Stimulated activated CD8-positive, alpha-beta memory T cell treated with anti-CD3 and anti-CD28 coated beads, Interleukin-15, amount 100 ng/mL, for 4 hours (primary cell): ENCODE measurements at regions not wholly inside any gene's neighbourhood (a gene's known extent, or its start where the extent isn't known, plus 50 kb on each side); places are given as distances from the start of the nearest gene placed in this dataset.

ENCODE experiments used
- DNase-seq, 2 donors: peaks; one replicate each; pipeline ENCODE4 v3.0.0-alpha.2; 2020; ENCODE audit warnings: low read depth in 2 of 2

DNA sequence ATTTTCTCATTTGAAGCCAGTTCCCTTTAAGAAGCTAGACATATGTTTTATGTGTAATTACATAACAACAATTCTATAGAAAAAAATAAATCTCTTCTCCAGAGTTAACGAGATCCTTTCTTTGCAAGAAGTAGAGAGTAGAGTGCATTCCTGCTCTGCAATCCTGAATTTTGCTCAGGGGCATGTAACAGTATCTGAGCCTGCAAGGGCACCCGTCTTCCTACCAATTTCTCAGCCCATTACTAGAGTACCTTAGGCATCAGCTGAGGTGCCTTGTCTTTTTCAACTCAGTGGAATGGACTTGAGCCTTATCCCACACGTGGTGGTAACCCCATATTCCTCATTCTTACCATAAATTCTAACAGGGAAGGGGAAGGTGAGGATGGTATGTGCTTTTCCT lies 205.9 kb downstream of the IKZF2 start:
- DNase-seq = no peak

DNA sequence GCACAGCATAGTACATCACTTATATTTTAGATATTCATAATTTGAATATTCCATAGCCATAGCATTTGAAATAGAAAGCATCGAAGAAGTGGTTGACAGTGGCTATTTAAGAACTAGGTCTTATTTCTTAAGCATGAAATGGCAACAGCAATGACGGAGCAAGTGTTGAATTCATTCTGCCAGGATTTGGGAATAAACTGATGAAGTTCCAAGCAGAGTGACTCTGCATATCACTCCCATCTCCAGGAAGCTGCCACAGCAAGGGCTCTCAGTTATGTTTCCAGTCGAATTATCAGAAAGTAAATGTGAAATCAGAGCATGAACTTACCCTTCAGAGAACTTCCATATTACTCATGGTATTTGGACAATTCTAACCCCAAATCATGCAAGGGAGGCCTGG lies 208.1 kb downstream of the IKZF2 start:
- no peak for DNase-seq

DNA sequence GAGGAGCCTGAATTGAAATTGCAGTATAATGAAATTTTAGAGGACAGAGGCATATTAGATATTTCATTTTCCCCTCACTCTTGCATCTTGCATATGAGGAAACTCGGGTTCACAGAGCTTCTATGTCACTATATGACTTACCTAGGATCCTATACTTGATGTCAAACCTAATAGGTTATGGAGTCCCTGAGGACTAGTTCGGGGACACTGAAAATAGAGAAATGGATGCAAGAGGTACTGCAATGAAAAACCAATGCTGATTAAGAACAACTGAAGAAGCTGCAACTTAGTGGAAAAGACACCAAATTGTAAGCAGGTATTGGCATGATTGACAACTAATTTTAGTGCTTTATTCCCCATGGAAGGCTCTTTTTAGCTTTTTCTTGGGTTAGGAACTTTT lies 210.1 kb downstream of the IKZF2 start:
- no peak for DNase-seq

DNA sequence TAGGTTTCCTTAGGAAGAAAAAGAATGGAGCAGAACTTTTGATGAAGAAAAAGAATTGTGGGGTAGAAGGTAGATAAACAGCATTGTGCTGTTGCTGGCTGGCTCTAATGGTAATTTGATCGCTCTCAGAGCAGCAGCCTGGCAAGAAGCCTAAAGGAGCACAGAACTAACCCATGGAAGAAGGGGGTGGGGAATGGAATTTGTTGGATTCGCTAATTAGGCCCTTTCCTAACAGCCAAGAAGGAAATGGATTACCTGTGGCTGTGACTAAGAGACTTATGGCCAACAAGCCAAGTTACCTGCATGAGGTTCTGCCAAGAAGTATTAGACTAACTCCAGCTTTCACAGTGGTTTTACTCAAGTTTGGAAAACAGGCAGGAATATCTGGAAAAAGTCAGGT lies 210.6 kb downstream of the IKZF2 start:
- DNase-seq = no peak

DNA sequence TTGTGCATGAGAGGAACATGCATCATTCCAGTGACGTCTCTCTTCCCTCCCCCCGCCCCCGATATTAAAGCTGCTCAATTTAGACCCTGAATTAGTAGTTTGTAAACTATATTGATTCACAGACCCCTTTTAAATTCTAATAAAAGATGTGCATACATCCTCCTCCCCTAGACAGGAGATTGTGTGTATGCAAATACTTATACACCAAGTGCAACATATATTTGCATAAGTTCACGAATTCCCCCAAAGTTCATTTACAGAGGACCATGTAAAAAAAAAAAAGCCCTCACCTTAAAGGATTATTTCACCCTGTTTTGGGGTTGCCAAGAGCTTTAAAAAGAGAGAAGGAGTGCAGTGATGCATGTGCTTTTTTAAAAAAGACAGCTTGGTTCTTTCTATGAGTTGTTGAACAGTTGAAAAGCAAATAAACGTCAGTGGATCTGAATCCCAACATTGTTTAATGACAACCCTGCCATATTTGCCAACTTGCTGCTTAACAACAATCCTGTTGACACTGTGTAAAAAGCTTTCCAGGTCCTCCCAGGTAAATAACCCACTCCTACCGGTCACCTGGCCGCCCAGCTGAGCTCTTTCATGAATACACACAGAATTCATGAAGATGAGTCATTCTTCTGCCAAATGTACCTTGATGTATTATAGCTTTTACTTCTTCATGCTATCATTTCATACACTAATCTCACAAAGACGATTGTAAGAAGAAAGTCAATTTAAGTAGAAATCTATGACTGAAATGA lies 211.5 kb downstream of the IKZF2 start:
- no peak for DNase-seq

DNA sequence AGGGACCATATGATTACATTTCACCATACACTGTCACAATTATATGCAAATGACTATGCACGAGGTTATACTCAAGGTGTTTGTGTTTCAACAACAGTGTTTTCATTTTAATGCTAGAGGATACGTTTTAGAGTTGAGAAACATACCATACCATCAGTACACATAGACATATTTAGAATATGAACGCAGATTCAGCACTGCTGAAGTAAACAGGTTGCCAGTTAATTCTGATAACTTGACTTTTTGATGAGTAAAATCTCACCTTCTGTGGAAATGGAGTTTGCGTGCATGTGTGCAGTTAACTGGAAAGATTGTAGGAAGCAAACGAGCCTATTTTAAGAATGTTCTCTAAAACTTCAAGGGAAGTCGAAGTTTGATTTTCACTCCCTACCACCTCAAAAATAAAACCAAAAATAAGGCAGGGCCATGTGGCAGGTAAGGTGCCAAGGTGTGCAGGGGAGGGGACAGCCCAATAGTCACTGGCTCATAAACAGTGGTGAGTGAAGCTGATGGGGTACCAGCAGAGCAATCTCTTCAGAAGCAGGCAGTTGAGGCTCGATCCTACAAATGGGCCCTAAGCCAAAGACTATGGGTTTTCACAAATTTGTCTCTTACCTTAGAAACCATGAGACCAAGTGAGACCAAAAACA lies 213.1 kb downstream of the IKZF2 start:
- DNase-seq = no peak

DNA sequence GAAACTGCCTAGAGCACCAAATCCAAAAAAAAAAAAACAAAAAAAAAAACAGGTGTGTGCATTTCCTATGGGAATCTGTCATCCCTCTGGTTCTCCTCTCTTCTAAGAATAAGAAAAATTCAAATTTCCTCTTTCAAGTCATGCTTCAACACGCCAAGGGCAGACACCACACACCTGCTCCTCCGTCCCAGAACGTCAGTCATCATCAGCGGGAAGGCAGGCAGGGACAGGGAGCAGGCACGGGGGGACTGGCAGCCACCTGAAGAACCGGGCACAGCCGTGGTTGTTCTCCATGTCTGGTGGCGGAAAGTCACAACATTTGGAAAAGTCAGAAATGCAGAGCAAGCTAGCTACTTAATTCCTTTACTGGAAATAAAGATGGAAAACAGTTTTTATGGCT lies 214.8 kb downstream of the IKZF2 start:
- DNase-seq = no peak

DNA sequence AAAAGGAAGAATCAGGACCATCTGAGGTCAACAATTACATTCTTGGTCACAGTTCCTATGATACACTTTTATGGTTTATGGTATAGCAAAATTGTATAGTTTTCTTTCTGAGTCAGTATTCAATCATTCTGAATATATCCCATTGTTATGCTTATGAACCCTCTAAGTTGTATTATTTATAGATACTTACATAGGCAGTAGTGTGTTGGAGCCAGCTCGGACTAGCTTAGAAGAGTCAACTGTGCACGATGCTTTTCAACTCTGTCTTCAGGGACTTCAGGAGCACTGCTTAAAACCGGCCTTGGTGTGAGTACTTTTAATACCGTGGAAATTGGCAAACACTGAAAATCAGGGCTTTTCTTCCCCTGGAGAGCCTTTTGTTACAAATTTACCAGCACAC lies 215.7 kb downstream of the IKZF2 start:
- no peak for DNase-seq

DNA sequence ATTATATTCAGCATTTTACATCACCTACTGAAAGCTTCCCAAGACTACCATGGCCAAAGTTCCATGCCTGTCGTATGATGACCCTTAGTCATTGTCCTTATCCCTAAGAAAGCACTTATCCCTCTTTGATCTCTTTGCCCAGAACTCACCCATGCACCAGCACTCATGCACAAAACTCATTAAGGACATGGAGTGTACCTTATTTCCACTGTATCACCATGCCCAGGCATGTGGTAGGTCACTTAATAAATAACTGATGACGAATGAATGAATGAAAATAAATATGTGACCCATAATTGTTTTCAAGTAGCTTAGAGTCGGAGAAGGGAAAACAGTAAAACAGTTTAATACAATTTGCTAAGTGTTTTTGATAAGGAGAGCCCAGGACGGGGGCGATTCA lies 220.1 kb downstream of the IKZF2 start:
- no peak for DNase-seq

DNA sequence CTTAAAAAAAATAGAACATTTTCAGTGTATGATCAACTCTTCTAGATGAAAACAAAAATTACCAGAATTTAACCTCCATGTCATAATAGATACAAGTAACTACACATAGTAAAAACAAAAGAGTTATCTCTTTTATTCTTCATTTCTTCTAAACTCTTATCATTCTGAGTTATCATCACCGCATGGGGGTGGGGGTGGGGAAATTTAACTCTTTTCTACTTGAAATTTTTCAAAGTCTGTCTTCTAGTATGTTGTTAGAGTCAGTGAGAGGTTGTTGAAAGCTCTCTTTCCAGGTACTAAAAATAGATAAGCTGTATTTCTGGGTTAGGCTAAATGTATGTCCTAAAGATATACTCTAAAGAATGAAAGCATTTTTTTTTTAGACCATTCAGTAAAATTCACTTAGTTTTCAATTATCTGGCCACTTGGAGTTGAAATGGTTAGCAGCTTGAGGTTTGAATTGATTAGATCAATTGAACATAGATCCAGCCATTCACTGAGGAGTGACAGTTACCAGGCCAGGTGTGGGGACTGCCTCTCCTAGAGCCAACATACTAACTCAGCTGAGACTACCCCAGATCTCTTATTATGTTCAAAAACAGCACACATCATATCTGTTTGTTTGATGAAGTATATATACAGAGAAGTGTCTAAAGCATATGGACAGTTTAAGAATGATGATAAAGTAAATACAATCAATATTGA lies 220.7 kb downstream of the IKZF2 start:
- no peak for DNase-seq

DNA sequence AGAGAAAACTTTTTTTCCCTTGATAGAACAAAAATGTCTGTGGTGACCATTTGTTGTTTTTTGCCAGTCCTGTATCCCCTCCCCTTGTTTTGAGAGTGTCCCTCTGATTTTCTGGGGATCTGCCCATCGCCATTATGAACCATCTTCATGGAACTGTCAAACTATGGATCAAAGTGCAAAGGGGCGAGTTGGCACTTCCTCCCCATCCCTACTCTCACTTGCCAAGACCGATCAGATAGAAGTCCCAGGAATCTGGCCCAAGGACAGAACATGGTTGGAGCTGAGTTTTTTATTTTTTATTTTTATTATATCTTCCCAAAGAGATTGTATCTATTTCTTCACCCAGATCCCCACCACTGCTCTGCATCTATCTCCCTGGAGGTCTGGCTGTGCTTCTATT lies 221.4 kb downstream of the IKZF2 start:
- DNase-seq = no peak

DNA sequence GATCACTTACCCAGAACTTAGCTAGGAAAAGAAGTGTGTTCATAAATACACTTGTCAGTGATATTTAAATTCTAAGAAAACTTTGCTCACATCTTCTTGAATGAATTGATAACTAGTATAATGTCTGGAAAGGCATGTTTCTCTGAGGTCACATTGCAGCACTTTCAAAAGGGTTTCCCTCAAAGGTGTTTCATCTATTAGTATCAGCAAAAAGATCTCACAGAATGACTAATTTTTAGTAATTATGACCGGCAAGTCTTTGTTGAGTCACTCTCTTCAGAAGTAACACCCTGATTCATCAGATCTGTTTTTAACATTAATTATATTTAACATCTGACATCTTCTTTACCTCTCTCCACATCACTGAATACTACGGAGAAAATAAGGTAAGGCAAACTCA lies 222.3 kb downstream of the IKZF2 start:
- no peak for DNase-seq

DNA sequence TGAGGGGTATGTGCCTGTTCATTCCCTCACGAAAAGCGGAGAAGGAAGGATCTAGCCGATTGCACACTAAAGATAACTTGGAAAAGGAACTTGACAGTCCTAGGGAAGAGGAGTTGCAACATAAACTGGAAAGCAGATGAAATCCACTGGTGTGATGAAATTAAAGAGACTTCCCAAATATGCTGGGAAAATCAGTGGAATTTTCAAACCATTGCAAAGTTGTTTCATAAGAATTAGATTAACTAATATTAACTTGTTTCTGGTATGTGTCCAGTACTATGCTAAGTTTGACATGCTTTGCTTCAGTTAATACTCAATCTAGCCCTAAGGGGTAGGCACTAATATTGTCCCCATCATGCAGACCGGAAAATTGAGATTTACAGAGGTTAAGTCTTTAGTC lies 222.7 kb downstream of the IKZF2 start:
- DNase-seq = no peak

DNA sequence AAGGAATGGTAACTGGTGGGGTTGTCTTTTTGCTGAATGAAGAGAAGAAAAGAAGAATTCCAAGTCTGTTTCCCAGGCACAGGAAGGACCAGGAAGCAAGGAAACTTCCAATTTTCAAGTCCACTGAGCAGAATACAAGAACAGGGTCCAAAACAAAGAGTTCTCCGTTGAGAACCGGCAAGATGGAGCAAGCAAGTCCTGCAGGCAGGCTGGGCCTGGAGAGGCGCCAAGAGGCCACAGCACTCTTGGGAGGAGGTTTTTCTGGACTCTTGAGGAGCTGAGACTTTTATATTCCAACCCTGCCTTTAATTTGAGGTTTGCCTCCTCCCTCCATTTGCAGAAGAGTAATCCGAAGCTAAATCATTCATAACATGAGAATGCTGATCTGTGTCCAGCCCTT lies 224.5 kb downstream of the IKZF2 start:
- DNase-seq = no peak

DNA sequence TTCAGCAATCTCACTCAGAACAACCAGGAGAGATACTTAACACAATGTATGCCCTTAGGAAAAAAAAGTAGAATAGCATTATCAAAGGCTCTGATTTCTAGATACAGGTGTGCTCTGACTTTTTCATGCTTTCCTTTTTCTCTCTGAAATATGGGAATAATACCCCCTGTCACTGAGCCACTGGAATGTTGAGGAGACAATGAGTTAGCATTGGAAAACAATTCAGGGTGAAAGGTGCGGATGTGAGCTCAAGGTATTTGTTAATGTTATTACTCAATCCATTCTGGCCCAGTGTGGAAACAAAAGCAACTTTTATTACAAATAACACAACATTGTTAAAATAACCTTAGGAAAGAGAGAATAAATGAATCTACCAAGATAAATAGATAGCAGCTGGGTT lies 228.0 kb downstream of the IKZF2 start:
- no peak for DNase-seq

DNA sequence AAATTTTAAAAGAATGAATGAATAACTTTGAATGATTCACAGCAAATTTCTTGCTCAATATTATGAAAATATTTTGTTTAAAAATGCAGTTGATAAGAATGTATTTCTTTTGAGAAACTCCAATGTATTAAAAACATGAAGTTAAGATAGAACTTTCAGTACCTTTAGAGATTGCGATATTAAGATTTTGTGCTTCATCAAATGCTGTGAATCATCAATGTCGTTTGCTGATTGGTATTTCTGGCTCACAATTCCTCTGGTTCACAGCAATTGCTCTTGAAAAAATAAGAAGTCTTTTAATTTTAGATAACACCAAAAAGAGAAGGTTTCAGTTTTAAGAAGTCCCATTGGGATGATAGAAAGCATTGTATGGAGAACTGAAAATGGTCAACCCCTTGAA lies 228.7 kb downstream of the IKZF2 start:
- DNase-seq = no peak

DNA sequence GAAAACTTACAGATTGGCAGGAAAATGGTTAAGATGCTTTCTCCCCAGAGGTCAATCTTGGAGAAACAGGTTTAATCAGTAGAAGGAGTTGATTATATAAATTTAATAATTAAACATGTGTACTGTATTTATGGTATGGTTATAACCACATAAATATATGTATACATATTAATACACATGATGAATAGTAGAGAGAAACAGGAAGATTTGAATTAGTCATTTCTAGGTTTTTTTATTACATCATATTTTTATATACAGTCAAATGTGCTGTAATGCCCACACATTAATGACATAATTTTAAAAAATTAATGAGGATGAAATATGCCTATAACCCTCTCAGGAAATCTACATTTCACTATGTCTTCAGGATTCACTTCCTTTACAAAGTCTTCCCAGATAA lies 229.7 kb downstream of the IKZF2 start:
- no peak for DNase-seq

DNA sequence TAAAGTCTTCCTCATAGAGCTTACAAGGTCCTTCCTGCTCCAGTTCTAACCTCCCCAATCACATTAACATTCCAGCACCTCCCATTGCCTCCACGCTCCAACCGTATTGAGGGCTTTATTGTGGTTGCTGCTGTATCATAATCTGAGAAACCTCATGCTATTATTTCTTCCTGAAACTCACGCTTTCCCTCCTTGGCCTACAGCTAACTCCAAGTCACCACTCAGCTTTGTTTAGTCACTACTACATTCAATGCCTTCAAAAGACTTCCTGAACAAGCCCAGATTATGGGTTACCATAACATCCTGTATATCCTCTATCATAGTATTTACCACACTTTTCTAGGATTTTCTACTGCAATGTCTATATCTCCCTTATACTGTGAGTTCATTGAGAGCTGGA lies 230.4 kb downstream of the IKZF2 start:
- DNase-seq = no peak

DNA sequence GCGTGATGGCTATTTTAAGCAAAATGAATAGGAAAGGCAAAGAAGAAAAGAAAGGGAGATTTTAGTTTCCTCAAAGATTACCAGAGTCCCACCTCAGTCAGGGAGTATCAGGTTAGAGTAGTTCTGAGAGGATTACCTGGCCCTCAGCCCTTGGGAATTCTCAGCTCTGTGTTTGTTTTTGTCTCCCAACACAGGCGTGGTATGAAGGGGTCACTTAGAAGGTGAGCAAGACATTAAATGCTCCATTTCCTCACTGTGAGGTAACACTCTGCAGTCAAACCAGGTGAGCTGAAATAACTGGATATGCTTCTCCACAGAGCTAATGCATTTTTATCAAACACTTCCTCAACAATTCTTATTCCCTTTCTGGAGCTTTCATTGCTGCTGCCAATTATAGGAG lies 232.2 kb downstream of the IKZF2 start:
- no peak for DNase-seq

DNA sequence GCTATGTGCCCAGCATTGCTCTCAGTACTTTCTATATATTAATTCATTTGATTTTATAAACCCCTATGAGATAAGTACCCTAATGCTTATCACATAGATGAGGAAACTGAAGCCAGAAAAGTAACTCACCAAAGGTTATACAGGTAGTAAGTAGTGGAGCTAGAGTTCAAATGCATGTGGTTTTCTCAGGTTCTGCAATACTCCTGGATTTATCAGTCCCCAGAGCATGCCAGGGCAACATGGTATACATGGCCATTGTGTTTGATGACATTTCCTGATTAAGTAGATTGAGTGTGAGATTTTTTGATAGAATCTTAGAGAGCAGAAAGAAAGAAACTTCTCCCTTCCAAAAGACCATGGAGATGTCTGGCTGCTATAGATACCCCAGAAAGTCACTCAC lies 233.1 kb downstream of the IKZF2 start:
- DNase-seq = no peak

DNA sequence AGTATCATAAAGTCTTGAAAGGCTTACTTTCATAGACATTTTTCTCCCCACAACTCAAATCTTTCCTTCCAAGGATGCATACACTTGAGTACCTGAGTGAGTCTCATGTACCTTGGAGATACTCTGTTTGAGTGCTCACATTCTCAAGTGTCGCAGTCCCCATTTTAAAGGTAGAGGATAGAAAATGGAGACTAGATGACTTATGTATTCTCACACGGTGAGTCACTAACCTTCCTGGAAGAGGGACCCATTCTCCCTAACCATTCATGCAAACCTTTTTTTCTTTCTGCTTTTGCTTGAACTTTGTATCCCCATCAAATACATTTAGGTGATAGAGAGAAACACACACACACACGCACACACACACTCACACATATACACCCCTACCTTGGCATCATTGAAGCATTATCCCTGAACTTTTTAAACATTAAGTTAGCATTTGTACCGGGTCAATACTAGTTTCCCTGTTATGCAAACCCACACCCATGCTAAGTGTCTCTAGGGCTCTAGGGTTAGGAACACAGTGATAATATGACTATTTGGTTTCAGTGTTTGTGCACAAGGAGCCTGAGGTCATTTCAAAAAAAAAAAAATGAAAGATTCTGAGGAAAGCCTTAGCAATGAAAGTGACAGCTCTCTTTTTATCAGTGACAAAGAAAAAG lies 236.2 kb downstream of the IKZF2 start:
- DNase-seq = no peak

DNA sequence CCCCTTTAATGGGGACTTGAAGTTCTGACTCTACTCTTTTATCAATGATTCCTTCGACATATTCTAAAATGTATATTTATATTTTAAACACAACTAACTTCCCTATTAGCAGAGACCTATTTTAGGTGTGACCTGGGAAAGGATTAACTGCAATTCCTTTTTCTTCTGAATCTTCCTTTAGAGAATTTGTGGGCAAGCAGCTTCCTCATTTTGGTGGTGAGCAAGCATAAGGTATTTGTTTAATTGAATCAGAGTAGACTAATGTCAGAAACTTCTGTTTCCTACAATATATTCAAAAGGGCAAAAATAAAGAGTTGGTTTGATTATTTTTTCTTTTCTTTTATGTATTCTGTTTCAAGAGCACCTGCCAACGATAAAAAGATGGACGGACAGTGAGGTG lies 237.0 kb downstream of the IKZF2 start:
- DNase-seq = no peak
